ENCODE measurements at regions not wholly inside any gene's neighbourhood (a gene's known extent, or its start where the extent isn't known, plus 50 kb on each side); places are given as distances from the start of the nearest gene placed in this dataset.

- DNase-seq: no peak
These were observed 74.8 kb upstream of the BCL9 start for GRCh38 chr1:147466543-147466942.

GRCh38 chr1:147470079-147470478 lies 71.2 kb upstream of the BCL9 start:
- DNase-seq: no peak

GRCh38 chr1:147472489-147472888 lies 68.8 kb upstream of the BCL9 start:
- DNase-seq: no peak

GRCh38 chr1:147472966-147473732 lies 68.2 kb upstream of the BCL9 start:
- DNase-seq: no peak

- DNase-seq: no peak
These were observed 67.6 kb upstream of the BCL9 start for GRCh38 chr1:147473733-147474049.

- no peak for DNase-seq
These were observed 65.8 kb upstream of the BCL9 start for GRCh38 chr1:147475488-147475887.

GRCh38 chr1:147478521-147478920 lies 62.8 kb upstream of the BCL9 start:
- no peak for DNase-seq

- no peak for DNase-seq
These were observed 61.3 kb upstream of the BCL9 start for GRCh38 chr1:147479864-147480564.

GRCh38 chr1:147480565-147480935 lies 60.8 kb upstream of the BCL9 start:
- no peak for DNase-seq

- no peak for DNase-seq
These were observed 54.2 kb upstream of the BCL9 start for GRCh38 chr1:147486876-147487656.

GRCh38 chr1:147491098-147491497 lies 50.2 kb upstream of the BCL9 start:
- no peak for DNase-seq
